MCF 10A (cell line): ENCODE measurements at regions not wholly inside any gene's neighbourhood (a gene's known extent, or its start where the extent isn't known, plus 50 kb on each side); places are given as distances from the start of the nearest gene placed in this dataset.

Experiments used
- BruUV-seq: library from RNA; stranded (reverse); fragments of 400-500 nt; replicated peaks from 2 replicates; lab custom pipeline; 2021; lab: Mats Ljungman, UMichigan
- CTCF ChIA-PET: fragments of 300-600 bp; sonication (Branson Sonifier 250); formaldehyde crosslinking; extraction: SDS; loops from one replicate; lab custom pipeline; 2021; ENCODE audit warnings: antibody characterized with exemption, inconsistent platforms; lab: Yijun Ruan, JAX
- POLR2A ChIA-PET: fragments of 300-600, 350-650 bp; sonication (Branson Sonifier 250); formaldehyde crosslinking; extraction: SDS; loops from one replicate; lab custom pipeline; 2020; ENCODE audit warnings: antibody characterized with exemption, inconsistent platforms; lab: Yijun Ruan, JAX
- DNase-seq: peaks from one replicate; pipeline ENCODE4 v3.0.0-alpha.2; 2018; ENCODE audit not compliant: unreplicated experiment
- H3K27ac Mint-ChIP-seq: one replicate; pipeline ENCODE4 v1.8.0; 2022; ENCODE audit warnings: mild to moderate bottlenecking, low read depth, mixed read lengths; ENCODE audit not compliant: unreplicated experiment
- H3K27me3 Mint-ChIP-seq: one replicate; pipeline ENCODE4 v1.8.0; 2022; ENCODE audit warnings: mixed read lengths; ENCODE audit not compliant: insufficient read depth, unreplicated experiment
- H3K36me3 Mint-ChIP-seq: one replicate; pipeline ENCODE4 v1.8.0; 2022; ENCODE audit warnings: mild to moderate bottlenecking, moderate library complexity, mixed read lengths; ENCODE audit not compliant: insufficient read depth, unreplicated experiment
- H3K4me1 Mint-ChIP-seq: one replicate; pipeline ENCODE4 v1.8.0; 2022; ENCODE audit warnings: mixed read lengths; ENCODE audit not compliant: insufficient read depth, unreplicated experiment
- H3K4me3 Mint-ChIP-seq: one replicate; pipeline ENCODE4 v1.8.0; 2022; ENCODE audit warnings: mild to moderate bottlenecking, moderate library complexity, mixed read lengths; ENCODE audit not compliant: unreplicated experiment
- H3K9me3 Mint-ChIP-seq: one replicate; pipeline ENCODE4 v1.8.0; 2022; ENCODE audit warnings: mixed read lengths; ENCODE audit not compliant: unreplicated experiment
- intact Hi-C: fragments of 100-400 bp; cut with micrococcal nuclease; formaldehyde crosslinking; loops from 2 replicates; pipeline ENCODE4 v1.14.1; 2022
- TF ChIP-seq, protein P1 (sequence below): fragments of 200-600 bp; IDR thresholded peaks from one replicate; pipeline ENCODE4 v1.8.0; 2022; ENCODE audit warnings: antibody characterized with exemption, mild to moderate bottlenecking; ENCODE audit not compliant: unreplicated experiment

DNA sequence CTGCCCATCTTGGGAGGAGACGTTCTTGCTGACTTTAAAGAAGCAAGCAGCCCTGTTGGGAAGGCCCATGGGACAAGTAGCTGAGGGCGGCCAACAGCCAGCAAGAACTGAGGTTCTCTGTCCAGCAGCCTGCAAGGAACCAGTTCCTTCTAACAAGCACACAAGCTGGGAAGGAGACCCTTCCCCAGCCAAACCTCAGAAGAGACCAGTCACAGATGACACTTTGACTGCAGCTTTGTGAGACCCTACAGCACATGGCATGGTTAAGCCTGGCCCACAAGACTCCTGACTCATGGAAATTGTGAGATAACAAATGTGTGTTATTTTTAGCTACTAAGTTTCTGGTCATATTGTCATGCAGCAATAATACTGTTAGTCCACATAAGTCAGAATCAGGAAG lies 99.9 kb downstream of the PRLHR start:
- TF ChIP-seq, protein P1, sequence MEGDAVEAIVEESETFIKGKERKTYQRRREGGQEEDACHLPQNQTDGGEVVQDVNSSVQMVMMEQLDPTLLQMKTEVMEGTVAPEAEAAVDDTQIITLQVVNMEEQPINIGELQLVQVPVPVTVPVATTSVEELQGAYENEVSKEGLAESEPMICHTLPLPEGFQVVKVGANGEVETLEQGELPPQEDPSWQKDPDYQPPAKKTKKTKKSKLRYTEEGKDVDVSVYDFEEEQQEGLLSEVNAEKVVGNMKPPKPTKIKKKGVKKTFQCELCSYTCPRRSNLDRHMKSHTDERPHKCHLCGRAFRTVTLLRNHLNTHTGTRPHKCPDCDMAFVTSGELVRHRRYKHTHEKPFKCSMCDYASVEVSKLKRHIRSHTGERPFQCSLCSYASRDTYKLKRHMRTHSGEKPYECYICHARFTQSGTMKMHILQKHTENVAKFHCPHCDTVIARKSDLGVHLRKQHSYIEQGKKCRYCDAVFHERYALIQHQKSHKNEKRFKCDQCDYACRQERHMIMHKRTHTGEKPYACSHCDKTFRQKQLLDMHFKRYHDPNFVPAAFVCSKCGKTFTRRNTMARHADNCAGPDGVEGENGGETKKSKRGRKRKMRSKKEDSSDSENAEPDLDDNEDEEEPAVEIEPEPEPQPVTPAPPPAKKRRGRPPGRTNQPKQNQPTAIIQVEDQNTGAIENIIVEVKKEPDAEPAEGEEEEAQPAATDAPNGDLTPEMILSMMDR, result no peak
- Mint-ChIP-seq H3K27ac (no peak overlapping the region), H3K27me3 (no peaks in the 10 kb centered on the region), H3K4me3 (no peak overlapping the region), H3K4me1 (peaks cover 5% of the 10 kb centered on the region), H3K9me3 (peaks cover 4% of the 10 kb centered on the region), H3K36me3 (no peaks in the 10 kb centered on the region)
- ChIA-PET POLR2A (interaction anchor here (0.6 kb wide), 1 partner anchor 584 kb away, joined by 3 read pairs; no protein-coding TSS in a partner anchor), CTCF (interaction anchor here (0.8 to 3.0 kb wide), 4 partner anchors 36 to 71 kb away, joined by 3 to 15 read pairs (median 3); no protein-coding TSS in a partner anchor)
- no TSS peak for BruUV-seq
- intact Hi-C loops, result no loop called here
- DNase-seq, result no peak

DNA sequence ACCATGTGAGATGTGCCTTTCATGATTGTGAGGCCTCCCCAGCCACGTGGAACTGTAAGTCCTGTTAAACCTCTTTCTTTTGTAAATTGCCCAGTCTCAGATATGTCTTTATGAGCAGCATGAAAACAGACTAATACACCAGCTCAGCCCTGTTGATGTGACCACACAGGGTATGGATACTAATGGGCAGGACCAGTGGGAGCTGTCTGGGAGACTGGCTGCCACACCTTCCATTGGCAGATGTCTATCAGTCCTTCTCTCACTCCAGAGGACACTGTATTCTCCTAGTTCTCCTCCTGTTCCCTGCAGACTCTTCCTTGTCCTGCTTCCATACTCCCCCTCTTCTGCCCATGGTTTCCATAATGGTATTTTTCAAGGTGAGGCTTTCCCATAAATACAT lies 104.4 kb downstream of the PRLHR start:
- H3K27ac Mint-ChIP-seq, result no peak overlapping the region
- no peaks in the 10 kb centered on the region for H3K36me3 Mint-ChIP-seq
- TF ChIP-seq, protein P1, result no peak
- POLR2A ChIA-PET, result interaction anchor here (0.6 to 1.5 kb wide), 3 partner anchors 9 to 87 kb away, joined by 3 to 7 read pairs (median 3); no protein-coding TSS in a partner anchor
- no peaks in the 10 kb centered on the region for H3K4me1 Mint-ChIP-seq
- peaks cover 9% of the 10 kb centered on the region for H3K9me3 Mint-ChIP-seq
- intact Hi-C loops, result no loop called here
- no TSS peak for BruUV-seq
- no peak overlapping the region for H3K4me3 Mint-ChIP-seq
- DNase-seq, result no peak
- CTCF ChIA-PET, result interaction anchor here (0.7 to 1.9 kb wide), 2 partner anchors 31 to 32 kb away, joined by 3 to 9 read pairs; no protein-coding TSS in a partner anchor
- H3K27me3 Mint-ChIP-seq, result no peaks in the 10 kb centered on the region

DNA sequence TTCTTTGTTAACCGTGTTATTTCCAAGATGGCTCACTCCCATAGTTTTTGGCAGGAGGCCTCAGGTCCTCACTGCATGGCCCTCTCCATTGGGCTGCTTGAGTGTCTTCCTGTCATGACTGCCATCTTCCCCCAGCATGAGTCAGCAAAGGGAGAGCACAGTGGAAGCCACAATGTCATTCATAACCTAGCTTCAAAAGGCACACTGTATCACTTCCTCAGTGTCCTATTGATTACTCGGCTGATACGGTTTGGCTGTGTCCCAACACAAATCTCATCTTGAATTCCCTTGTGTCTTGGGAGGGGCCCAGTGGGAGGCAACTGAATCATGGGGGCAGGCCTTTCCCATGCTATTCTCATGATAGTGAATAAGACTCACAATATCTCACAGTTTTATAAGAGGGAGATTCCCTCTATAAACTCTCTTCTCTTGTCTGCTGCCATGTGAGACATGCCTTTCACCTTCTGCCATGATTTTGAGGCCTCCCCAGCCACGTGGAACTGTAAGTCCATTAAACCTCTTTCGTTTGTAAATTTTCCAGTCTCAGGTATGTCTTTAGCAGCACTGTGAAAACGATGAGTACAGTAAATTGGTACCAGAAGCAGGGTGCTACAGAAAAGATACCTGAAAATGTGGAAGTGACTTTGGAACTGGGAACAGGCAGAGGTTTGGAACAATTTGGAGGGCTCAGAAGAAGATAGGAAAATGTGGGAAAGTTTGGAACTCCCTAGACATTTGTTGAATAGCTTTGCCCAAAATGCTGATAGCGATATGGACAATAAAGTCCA lies 106.5 kb downstream of the PRLHR start:
- intact Hi-C loops, result no loop called here
- no TSS peak for BruUV-seq
- H3K9me3 Mint-ChIP-seq, result peaks cover 9% of the 10 kb centered on the region
- no peaks in the 10 kb centered on the region for H3K27me3 Mint-ChIP-seq
- ChIA-PET CTCF (interaction anchor here (0.5 to 1.9 kb wide), 2 partner anchors 30 to 1317 kb away, joined by 4 to 9 read pairs; no protein-coding TSS in a partner anchor), POLR2A (no interaction called here)
- H3K4me3 Mint-ChIP-seq, result no peak overlapping the region
- H3K27ac Mint-ChIP-seq, result no peak overlapping the region
- no peaks in the 10 kb centered on the region for H3K4me1 Mint-ChIP-seq
- no peak for DNase-seq
- TF ChIP-seq, protein P1, result no peak
- H3K36me3 Mint-ChIP-seq, result no peaks in the 10 kb centered on the region

DNA sequence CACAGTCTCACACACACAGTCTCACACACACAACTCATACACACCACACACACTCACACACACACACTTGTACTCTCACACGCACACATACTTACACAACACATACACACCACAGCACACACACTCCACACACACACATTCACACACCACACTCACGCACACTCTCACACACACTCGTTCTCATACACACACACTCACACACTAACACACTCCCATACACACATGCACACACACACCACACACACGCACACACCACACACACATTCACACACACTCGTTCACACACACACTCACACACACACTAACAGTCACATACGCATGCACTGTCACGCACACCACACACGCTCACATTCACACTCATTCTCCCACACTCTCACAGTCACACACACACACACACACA lies 109.8 kb downstream of the PRLHR start:
- BruUV-seq, result no TSS peak
- Mint-ChIP-seq H3K4me1 (no peaks in the 10 kb centered on the region), H3K4me3 (no peak overlapping the region), H3K36me3 (no peaks in the 10 kb centered on the region), H3K9me3 (peaks cover 9% of the 10 kb centered on the region), H3K27ac (no peak overlapping the region), H3K27me3 (no peaks in the 10 kb centered on the region)
- TF ChIP-seq, protein P1, result no peak
- ChIA-PET POLR2A (interaction anchor here (1.3 kb wide), 1 partner anchor 19 kb away, joined by 3 read pairs; no protein-coding TSS in a partner anchor), CTCF (interaction anchor here (0.6 kb wide), 1 partner anchor 221 kb away, joined by 3 read pairs; no protein-coding TSS in a partner anchor)
- intact Hi-C loops, result no loop called here
- DNase-seq, result no peak
